Astrocyte (in vitro differentiated cells and primary cell): ENCODE measurements at regions not wholly inside any gene's neighbourhood (a gene's known extent, or its start where the extent isn't known, plus 50 kb on each side); places are given as distances from the start of the nearest gene placed in this dataset.

Experiments used
- DNase-seq: peaks from one replicate; pipeline ENCODE4 v3.0.0-alpha.2; 2010; ENCODE audit warnings: low read depth
- FAIRE-seq: peaks from 2 replicates; lab custom pipeline; 2011; peaks lifted over from hg19 to GRCh38; lab: Jason Lieb, UNC
- H2AFZ ChIP-seq: 2 replicates; pipeline ENCODE4 v1.6.0; 2012; ENCODE audit warnings: low read depth, low read length, inconsistent platforms
- H3K27ac ChIP-seq: 2 replicates; pipeline ENCODE4 v1.5.1; 2011; ENCODE audit warnings: low read depth, low read length, inconsistent platforms
- H3K27me3 ChIP-seq: 2 replicates; pipeline ENCODE4 v1.6.0; 2011; ENCODE audit warnings: low read length, inconsistent platforms; ENCODE audit not compliant: insufficient read depth
- H3K36me3 ChIP-seq: 2 replicates; pipeline ENCODE4 v1.5.1; 2011; ENCODE audit warnings: low read length, inconsistent platforms; ENCODE audit not compliant: insufficient read depth
- H3K4me1 ChIP-seq: 2 replicates; pipeline ENCODE4 v1.5.1; 2011; ENCODE audit warnings: low read length, inconsistent platforms; ENCODE audit not compliant: insufficient read depth
- H3K4me2 ChIP-seq: 2 replicates; pipeline ENCODE4 v1.6.0; 2012; ENCODE audit warnings: low read length, inconsistent platforms
- H3K4me3 ChIP-seq: 2 replicates; pipeline ENCODE4 v1.5.1; 2011; ENCODE audit warnings: low read depth, mild to moderate bottlenecking, low read length, inconsistent platforms; ENCODE audit not compliant: insufficient read depth
- H3K79me2 ChIP-seq: 2 replicates; pipeline ENCODE4 v1.6.0; 2012; ENCODE audit warnings: mild to moderate bottlenecking, low read length, inconsistent platforms; ENCODE audit not compliant: insufficient read depth
- H3K9ac ChIP-seq: 2 replicates; pipeline ENCODE4 v1.6.0; 2012; ENCODE audit warnings: mild to moderate bottlenecking, low read length, inconsistent platforms
- H3K9me3 ChIP-seq: 2 replicates; pipeline ENCODE4 v1.5.1; 2012; ENCODE audit warnings: low read depth, mild to moderate bottlenecking, low read length, inconsistent platforms; ENCODE audit not compliant: insufficient read depth
- H4K20me1 ChIP-seq: 2 replicates; pipeline ENCODE4 v1.6.0; 2012; ENCODE audit warnings: low read length, inconsistent platforms; ENCODE audit not compliant: insufficient read depth
- H3K27ac Mint-ChIP-seq: one replicate; pipeline ENCODE4 v1.8.0; 2021; ENCODE audit warnings: mild to moderate bottlenecking, mixed read lengths; ENCODE audit not compliant: unreplicated experiment
- H3K27me3 Mint-ChIP-seq: one replicate; pipeline ENCODE4 v1.8.0; 2021; ENCODE audit warnings: low read depth, mixed read lengths; ENCODE audit not compliant: unreplicated experiment
- H3K36me3 Mint-ChIP-seq: one replicate; pipeline ENCODE4 v1.8.0; 2021; ENCODE audit warnings: low read depth, mixed read lengths; ENCODE audit not compliant: unreplicated experiment
- H3K4me1 Mint-ChIP-seq: one replicate; pipeline ENCODE4 v1.8.0; 2021; ENCODE audit warnings: low read depth, mixed read lengths; ENCODE audit not compliant: unreplicated experiment
- H3K4me3 Mint-ChIP-seq: one replicate; pipeline ENCODE4 v1.8.0; 2021; ENCODE audit warnings: mild to moderate bottlenecking, moderate library complexity, mixed read lengths; ENCODE audit not compliant: unreplicated experiment
- H3K9me3 Mint-ChIP-seq: one replicate; pipeline ENCODE4 v1.8.0; 2021; ENCODE audit warnings: mild to moderate bottlenecking, mixed read lengths; ENCODE audit not compliant: unreplicated experiment
- CTCF ChIP-seq: IDR thresholded peaks from 2 replicates; pipeline ENCODE4 v1.5.1; 2011; ENCODE audit warnings: low read depth, mild to moderate bottlenecking, inconsistent platforms, low read length, moderate library complexity; ENCODE audit not compliant: insufficient read depth
- EZH2 ChIP-seq: IDR thresholded peaks from 2 replicates; pipeline ENCODE4 v1.6.1; 2012; ENCODE audit warnings: mild to moderate bottlenecking, low read length, inconsistent platforms; ENCODE audit not compliant: insufficient read depth

GRCh38 chr5:124880903-124881697, 134.7 kb upstream of the ZNF608 start:
- H4K20me1 ChIP-seq = no peaks in the 10 kb centered on the region
- Mint-ChIP-seq H3K27ac (no peak overlapping the region), H3K9me3 (no peaks in the 10 kb centered on the region), H3K4me1 (peaks cover 6% of the 10 kb centered on the region), H3K4me3 (no peak overlapping the region), H3K36me3 (no peaks in the 10 kb centered on the region), H3K27me3 (no peaks in the 10 kb centered on the region)
- no peak overlapping the region for H3K27ac ChIP-seq
- no peaks in the 10 kb centered on the region for H3K4me1 ChIP-seq
- H3K36me3 ChIP-seq = no peaks in the 10 kb centered on the region
- H3K9ac ChIP-seq = no peak overlapping the region
- no peaks in the 10 kb centered on the region for H3K9me3 ChIP-seq
- TF ChIP-seq CTCF (no peak), EZH2 (no peak)
- DNase-seq (no peak), FAIRE-seq (no peak)
- no peak overlapping the region for H3K4me2 ChIP-seq
- H3K79me2 ChIP-seq = no peaks in the 10 kb centered on the region
- no peaks in the 10 kb centered on the region for H3K27me3 ChIP-seq
- H3K4me3 ChIP-seq = no peak overlapping the region
- H2AFZ ChIP-seq = no peak overlapping the region

- Histone ChIP-seq H3K27ac (no peak overlapping the region), H3K27me3 (no peaks in the 10 kb centered on the region), H3K79me2 (no peaks in the 10 kb centered on the region), H3K4me2 (no peak overlapping the region), H3K4me1 (no peaks in the 10 kb centered on the region), H3K36me3 (no peaks in the 10 kb centered on the region), H2AFZ (no peak overlapping the region), H3K9ac (no peak overlapping the region), H3K9me3 (no peaks in the 10 kb centered on the region), H3K4me3 (no peak overlapping the region), H4K20me1 (no peaks in the 10 kb centered on the region)
- no peak overlapping the region for H3K27ac Mint-ChIP-seq
- no peak for TF ChIP-seq CTCF
- TF ChIP-seq EZH2 = no peak
- FAIRE-seq (no peak), DNase-seq (no peak)
- no peak overlapping the region for H3K4me3 Mint-ChIP-seq
- no peaks in the 10 kb centered on the region for H3K36me3 Mint-ChIP-seq
- H3K4me1 Mint-ChIP-seq = peaks cover 14% of the 10 kb centered on the region
- H3K27me3 Mint-ChIP-seq = no peaks in the 10 kb centered on the region
- no peaks in the 10 kb centered on the region for H3K9me3 Mint-ChIP-seq
Measured at GRCh38 chr5:124883681-124884080, 137.2 kb upstream of the ZNF608 start.

GRCh38 chr5:124884114-124884513, 137.7 kb upstream of the ZNF608 start:
- TF ChIP-seq CTCF = no peak
- TF ChIP-seq EZH2 = no peak
- no peaks in the 10 kb centered on the region for H3K27me3 ChIP-seq
- DNase-seq (no peak), FAIRE-seq (no peak)
- no peaks in the 10 kb centered on the region for H3K9me3 ChIP-seq
- H4K20me1 ChIP-seq = no peaks in the 10 kb centered on the region
- Mint-ChIP-seq H3K27me3 (no peaks in the 10 kb centered on the region), H3K36me3 (no peaks in the 10 kb centered on the region), H3K9me3 (no peaks in the 10 kb centered on the region), H3K4me1 (peaks cover 19% of the 10 kb centered on the region), H3K4me3 (no peak overlapping the region), H3K27ac (no peak overlapping the region)
- H3K4me1 ChIP-seq = no peaks in the 10 kb centered on the region
- no peaks in the 10 kb centered on the region for H3K79me2 ChIP-seq
- no peak overlapping the region for H3K9ac ChIP-seq
- no peak overlapping the region for H2AFZ ChIP-seq
- H3K4me2 ChIP-seq = no peak overlapping the region
- no peaks in the 10 kb centered on the region for H3K36me3 ChIP-seq
- no peak overlapping the region for H3K4me3 ChIP-seq
- H3K27ac ChIP-seq = no peak overlapping the region
